Fibroblast of gingiva (primary cell): ENCODE measurements at regions not wholly inside any gene's neighbourhood (a gene's known extent, or its start where the extent isn't known, plus 50 kb on each side); places are given as distances from the start of the nearest gene placed in this dataset.

Experiments
- DNase-seq: peaks from one replicate; pipeline ENCODE4 v3.0.0-alpha.2; 2011; ENCODE audit warnings: low read depth

- DNase-seq = no peak
These were observed 375.1 kb downstream of the FAT4 start for GRCh38 chr4:125689805-125690204.

- no peak for DNase-seq
These were observed 378.5 kb downstream of the FAT4 start for GRCh38 chr4:125693228-125693627.

- DNase-seq = peak; percentile 18
These were observed 387.7 kb downstream of the FAT4 start for GRCh38 chr4:125702406-125702805.

DNA sequence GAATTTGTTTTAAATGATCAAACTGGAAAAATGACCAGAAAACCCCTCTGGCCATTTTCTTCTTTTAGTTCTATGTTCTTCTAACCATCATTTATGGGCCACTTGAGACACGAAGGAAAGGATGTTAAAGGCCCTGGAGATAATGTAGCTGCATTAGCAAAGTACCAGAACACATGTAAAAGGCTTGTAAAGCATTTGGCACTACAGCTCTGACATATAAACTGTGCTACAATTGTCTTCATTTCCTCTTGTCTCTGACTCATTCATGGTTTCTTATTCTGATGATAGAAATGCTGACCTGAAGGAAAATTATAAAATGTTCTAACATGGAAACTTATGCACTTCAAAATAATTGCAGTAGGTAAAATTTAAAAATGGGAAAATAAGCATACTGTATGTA is 388.7 kb downstream of the FAT4 start:
- DNase-seq = peak; percentile 33

DNA sequence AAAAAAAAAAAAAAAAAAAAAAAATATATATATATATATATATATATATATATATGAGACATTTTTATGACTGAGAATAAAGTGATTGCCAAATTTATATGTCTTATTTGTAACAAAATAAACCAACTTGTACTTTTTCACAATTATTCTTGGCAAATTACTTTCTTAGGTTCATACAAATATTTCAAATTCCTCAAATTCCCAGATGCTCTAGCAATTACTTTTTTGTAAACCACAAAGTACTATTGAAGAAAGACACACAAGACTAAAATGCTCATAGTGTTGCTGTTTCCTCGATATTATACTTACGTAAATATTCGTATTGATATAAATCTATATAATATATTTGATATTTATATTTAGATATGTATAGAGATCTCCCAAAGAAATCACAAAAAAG is 390.0 kb downstream of the FAT4 start:
- peak; percentile 77 for DNase-seq

GRCh38 chr4:125705681-125706080 is 390.9 kb downstream of the FAT4 start:
- DNase-seq = no peak

DNA sequence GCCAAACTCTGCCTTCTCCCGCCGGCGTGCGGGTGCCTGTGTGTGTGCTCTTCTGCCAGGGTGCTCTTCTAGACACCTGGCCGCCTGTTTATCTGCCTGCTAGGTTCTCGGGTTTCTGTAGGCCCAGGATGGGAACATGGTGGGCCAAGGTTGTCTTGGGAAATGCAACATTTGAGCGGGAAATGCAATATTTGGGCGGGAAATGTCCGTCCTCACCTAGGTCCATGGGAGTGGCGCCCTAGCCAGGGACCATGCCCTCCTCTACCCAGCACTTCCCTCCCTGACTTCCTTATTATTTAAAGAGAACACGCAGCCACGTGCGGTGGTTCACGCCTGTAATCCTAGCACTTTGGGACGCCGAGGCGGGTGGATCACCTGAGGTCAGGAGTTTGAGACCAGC is 392.6 kb downstream of the FAT4 start:
- DNase-seq = no peak

GRCh38 chr4:125710766-125711165 is 396.0 kb downstream of the FAT4 start:
- DNase-seq = no peak

GRCh38 chr4:125714049-125714448 is 399.3 kb downstream of the FAT4 start:
- DNase-seq = no peak

- peak; percentile 4 for DNase-seq
These were observed 400.1 kb downstream of the FAT4 start for GRCh38 chr4:125714845-125715244.

DNA sequence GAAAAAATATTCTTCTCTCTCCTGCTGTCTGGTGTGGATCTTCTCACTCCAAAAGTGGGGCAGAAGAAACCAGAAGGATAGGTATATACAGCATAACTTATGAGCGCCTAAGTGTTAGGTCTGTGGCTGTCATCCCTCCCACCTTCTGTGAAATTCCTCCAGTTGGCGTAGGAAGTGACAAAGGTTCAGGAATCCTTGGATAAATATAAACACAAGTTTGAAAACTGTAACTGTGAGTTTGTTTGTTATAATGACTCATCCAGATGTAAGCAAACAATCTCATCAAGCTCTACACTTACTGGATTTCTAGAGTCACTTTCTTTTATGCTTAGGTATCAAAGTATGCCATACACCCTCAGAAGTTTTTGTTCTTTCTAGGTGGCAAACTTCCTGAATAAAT is 405.2 kb downstream of the FAT4 start:
- peak; percentile 8 for DNase-seq

DNA sequence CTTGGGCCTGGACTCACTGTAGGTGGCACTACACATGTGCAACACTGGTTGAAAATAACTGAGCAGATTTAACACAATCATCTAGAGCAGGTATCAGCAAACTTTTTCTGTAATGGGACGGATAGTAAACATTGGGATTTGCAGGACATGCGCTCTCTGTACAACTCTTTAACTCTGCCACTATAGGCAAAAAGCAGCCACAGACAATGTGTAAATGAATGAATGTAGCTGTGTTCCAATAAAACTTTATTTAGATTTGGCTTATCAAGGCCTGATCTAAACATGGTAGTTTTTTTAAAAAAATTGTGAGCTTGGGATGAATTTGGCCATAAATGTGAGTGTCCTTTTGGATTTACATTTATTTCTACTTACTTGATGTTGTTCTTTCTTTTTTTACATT is 407.3 kb downstream of the FAT4 start:
- no peak for DNase-seq

- no peak for DNase-seq
These were observed 411.3 kb downstream of the FAT4 start for GRCh38 chr4:125725957-125726525.

DNA sequence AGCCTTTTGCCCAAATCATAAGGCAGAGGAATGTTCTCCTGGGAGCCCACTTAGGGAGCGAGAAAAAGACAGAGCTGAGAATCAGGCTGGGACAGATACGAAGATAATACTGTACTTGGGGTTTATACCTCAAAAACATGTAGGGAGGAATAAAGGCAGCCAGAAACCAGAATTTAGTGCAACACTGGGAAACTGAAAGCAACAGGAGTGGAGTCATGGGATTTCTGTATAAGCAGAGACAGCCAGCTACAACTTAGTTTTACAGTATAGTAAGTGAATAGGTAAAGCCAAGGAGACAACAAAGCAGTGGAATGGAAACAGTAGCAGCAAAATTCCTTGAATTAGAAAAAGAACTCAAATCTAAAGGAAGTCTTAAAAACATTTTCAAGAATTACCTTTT is 413.2 kb downstream of the FAT4 start:
- no peak for DNase-seq

DNA sequence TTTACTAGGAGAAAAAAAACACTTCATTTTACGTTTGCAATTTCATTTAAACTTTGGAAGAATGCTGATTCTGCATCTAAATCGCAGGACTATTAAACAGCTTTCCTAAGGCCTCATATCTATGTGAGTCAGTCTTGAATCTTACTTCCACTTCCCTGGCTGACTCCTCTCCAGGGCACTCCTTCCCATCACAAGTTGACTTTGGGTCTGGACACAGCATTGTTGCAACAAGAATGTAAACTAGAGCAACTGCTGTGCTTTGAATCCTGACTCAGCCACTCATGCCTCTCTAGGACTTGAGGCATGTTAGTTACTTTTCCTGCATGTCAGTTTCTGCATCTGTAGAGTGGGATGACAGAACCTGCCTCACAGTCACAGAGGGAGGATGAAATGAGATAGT is 413.8 kb downstream of the FAT4 start:
- peak; percentile 87 for DNase-seq

DNA sequence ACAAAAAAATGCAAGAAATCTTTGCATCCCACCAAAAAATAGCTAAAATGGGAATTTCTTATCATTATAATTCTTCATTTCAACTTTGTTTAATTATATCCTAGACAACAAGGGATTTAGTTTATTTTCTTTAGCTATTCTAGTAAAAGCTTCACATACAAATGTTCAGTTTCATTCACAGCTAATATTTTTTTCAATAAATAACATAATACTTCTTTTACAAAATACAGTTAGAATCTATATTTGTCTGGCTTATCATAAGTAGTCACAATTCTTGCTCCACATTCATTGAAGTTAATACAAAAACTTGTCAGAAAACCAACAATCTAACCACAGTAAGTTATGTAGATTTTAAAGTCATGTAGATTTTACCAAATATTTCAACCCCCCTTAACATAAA is 414.4 kb downstream of the FAT4 start:
- DNase-seq = no peak

GRCh38 chr4:125732632-125733031 is 417.9 kb downstream of the FAT4 start:
- no peak for DNase-seq

GRCh38 chr4:125734504-125734903 is 419.7 kb downstream of the FAT4 start:
- no peak for DNase-seq

DNA sequence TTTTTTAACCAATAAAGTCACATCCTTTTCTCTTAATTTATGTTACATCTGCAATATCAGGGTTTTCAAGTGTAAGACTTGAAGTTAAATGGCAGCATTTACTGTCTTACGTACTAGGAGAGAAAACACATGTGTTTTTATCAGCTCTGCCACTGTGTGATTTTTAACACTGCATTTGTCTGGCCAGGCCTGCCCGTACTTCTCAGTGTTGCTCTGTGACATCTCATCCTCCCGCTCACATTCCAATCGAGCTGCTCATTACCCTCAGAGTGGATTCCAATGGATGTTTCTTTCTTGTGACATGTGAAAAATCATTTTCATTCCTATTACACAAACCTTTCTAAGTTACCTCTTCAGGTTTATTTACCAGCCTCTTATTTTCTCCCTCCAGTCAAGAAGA is 420.3 kb downstream of the FAT4 start:
- DNase-seq = peak; percentile 85

DNA sequence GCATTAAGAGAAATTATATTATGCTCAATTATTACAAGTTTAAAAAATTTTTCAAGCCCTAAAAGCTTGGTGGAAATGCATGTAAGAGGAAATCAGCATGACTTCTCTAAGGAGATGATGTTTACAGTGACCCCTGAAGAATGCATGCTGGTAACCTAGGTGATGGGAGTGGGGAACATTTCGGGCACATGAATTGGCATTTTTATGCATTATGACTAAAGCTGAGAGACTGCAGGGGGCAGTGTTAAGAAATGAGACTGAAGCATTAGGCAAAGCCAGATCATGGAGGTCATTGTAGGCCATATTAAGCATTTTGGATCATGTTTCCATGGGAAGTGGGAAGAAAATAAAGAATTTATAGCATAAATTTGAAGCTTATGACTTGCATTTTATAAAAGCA is 421.3 kb downstream of the FAT4 start:
- peak; percentile 84 for DNase-seq

- DNase-seq = no peak
These were observed 425.0 kb downstream of the FAT4 start for GRCh38 chr4:125739760-125740159.

- peak; percentile 51 for DNase-seq
These were observed 427.2 kb downstream of the FAT4 start for GRCh38 chr4:125741825-125742452.

DNA sequence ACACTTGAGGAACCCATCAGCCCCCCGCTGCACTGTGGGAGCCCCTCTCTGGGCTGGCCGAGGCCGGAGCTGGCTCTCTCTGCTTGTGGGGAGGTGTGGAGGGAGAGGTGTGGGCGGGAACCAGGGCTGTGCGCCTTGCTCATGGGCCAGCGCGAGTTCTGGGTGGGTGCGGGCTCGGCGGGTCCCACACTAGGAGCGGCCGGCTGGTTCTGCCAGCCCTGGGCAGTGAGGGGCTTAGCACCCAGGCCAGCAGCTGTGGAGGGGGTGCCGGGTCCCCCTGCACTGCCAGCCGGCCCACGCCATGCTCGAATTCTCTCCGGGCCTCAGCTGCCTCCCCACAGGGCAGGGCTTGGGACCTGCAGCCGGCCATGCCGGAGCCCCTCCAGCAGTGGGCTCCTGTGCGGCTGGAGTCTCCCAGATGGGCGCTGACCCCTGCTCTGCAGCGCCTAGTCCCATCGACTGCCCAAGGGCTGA is 430.2 kb downstream of the FAT4 start:
- DNase-seq = no peak

- no peak for DNase-seq
These were observed 434.6 kb downstream of the FAT4 start for GRCh38 chr4:125749354-125749753.
